SU-DHL-6 (cell line): ENCODE measurements at regions not wholly inside any gene's neighbourhood (a gene's known extent, or its start where the extent isn't known, plus 50 kb on each side); places are given as distances from the start of the nearest gene placed in this dataset.

Experiments used
- EZH2phosphoT487 ChIP-seq: fragments of 200-600 bp; sonication (generic), shearing (Covaris generic); conservative IDR thresholded peaks from 2 replicates; pipeline ENCODE4 v1.6.1; 2018; ENCODE audit warnings: mild to moderate bottlenecking, antibody characterized with exemption, low read length, moderate library complexity, mixed read lengths
- TF ChIP-seq, protein P1 (sequence below): fragments of 200-600 bp; sonication (generic); IDR thresholded peaks from one replicate; pipeline ENCODE4 v1.5.1; 2017; ENCODE audit warnings: antibody characterized with exemption, mild to moderate bottlenecking, low read length, moderate library complexity; ENCODE audit not compliant: insufficient read depth, poor library complexity, severe bottlenecking

DNA sequence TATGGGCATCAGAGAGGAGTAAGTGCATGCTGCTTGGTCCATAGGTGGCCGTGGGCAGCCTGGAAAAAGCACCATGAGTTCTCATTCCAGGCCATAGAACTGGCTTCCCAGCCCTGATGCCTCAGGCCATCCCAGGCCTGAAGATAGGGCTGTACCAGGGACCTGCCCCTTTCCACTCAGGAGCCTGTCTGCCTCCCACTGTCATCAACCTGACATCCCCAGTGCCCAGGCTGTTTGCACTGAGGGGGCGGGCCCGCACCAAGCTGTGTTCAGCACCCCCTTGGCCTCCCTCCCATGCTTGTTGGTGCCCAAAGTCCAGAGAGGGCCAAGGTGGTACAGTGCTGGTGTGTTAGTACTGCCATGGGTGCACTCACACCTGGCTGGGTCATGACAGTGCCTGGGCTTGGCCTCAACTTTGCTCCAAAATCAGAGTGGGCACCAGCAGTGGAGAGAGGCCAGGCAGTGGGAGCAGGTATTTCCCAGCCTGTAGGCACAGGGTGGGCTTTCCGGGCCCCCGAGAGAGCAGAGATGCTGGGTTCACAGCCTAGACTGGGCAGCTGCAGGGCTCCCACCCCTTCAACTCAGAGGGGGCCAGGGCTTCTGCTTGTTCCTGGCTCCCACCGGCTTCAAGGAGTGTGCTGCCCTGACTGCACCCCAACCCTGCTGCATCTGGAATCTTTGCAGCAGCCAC, 556.1 kb downstream of the SI start:
- TF ChIP-seq, protein P1, sequence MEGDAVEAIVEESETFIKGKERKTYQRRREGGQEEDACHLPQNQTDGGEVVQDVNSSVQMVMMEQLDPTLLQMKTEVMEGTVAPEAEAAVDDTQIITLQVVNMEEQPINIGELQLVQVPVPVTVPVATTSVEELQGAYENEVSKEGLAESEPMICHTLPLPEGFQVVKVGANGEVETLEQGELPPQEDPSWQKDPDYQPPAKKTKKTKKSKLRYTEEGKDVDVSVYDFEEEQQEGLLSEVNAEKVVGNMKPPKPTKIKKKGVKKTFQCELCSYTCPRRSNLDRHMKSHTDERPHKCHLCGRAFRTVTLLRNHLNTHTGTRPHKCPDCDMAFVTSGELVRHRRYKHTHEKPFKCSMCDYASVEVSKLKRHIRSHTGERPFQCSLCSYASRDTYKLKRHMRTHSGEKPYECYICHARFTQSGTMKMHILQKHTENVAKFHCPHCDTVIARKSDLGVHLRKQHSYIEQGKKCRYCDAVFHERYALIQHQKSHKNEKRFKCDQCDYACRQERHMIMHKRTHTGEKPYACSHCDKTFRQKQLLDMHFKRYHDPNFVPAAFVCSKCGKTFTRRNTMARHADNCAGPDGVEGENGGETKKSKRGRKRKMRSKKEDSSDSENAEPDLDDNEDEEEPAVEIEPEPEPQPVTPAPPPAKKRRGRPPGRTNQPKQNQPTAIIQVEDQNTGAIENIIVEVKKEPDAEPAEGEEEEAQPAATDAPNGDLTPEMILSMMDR, result no peak
- no peak for TF ChIP-seq EZH2phosphoT487
